Activated T-cell treated with anti-CD3 and anti-CD28 coated beads for 1 hour (primary cell): ENCODE measurements at regions not wholly inside any gene's neighbourhood (a gene's known extent, or its start where the extent isn't known, plus 50 kb on each side); places are given as distances from the start of the nearest gene placed in this dataset.

Source experiments
- DNase-seq: peaks from one replicate; pipeline ENCODE4 v3.0.0-alpha.2; 2020; ENCODE audit warnings: low read depth

DNA sequence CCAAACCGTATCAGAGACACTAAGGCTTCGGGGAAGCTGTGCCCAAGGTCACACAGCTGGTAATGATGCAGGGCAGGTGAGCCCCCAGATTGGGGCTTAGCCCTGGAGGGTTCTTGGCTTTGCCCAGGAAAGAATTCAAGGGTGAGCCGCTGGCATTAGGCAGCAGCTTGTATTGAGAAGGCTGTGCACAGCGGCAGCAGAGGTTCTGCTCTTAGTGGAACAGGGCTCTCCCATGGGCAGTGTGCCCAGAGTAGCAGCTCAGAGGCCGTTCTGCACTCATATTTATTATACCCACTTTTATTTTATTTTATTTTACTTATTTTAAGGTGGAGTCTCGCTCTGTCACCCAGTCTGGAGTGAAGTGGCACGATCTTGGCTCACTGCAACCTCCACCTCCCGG, 85.8 kb upstream of the IER5L start:
- DNase-seq: no peak

DNA sequence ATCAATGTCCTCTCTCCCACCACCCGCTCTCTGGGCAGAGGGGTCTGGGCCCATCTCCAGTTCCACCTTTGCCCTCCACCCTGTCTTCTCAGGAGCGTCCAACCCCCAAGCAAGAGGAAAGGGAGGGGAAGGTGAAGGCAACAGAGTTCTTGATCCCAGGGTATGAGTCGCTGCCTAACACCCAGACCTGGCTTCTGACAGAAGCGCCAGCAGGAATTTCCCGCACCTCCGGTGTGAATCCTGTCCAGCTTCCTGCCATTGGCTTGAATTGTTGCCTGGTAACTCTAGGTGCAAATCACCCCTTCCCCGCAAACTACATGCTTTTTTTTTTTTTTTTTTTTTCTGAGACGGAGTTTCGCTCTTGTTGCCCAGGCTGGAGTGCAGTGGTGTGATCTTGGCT, 84.2 kb upstream of the IER5L start:
- no peak for DNase-seq

DNA sequence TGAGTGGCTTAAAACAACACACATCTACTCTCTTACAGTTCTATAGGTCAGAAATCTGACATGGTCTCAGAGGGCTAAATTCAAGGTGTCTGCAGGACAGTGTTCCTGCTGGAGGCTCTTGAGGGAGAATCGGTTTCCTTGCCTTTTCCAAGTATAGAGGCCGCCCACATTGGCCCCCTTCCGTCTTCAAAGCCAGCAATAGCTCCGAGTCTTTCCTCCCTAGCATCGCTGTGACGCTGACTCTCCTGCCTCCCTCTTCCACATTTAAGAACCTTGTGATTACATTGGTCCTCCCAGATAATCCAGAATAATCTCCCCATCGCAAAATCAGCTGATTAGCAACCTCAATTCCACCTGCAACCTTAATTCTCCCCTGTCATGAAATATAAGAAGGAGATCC, 81.3 kb upstream of the IER5L start:
- DNase-seq: no peak

DNA sequence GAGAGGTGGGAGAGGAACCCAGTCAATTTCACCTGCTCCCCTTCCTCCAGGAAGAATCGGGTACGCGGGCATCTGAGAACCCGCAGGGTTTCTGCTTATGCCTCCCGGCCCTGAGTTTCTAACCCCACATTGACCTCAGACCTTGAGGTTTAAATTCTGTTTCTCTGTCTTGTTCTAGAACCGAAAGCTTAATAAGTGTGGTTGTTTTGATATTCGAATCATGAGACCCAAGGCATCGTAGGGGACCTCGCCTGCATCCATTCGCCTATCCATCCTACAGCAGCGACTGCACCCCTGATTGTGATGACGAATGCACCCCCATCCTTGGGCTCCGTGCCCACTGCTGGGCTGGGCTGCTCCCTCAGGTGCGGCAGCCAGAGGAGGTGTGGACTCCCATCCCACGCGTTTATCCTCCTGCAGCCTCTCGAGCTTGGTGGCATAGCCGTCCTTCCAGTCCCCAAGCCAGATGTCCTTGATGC, 80.8 kb upstream of the IER5L start:
- DNase-seq: no peak

DNA sequence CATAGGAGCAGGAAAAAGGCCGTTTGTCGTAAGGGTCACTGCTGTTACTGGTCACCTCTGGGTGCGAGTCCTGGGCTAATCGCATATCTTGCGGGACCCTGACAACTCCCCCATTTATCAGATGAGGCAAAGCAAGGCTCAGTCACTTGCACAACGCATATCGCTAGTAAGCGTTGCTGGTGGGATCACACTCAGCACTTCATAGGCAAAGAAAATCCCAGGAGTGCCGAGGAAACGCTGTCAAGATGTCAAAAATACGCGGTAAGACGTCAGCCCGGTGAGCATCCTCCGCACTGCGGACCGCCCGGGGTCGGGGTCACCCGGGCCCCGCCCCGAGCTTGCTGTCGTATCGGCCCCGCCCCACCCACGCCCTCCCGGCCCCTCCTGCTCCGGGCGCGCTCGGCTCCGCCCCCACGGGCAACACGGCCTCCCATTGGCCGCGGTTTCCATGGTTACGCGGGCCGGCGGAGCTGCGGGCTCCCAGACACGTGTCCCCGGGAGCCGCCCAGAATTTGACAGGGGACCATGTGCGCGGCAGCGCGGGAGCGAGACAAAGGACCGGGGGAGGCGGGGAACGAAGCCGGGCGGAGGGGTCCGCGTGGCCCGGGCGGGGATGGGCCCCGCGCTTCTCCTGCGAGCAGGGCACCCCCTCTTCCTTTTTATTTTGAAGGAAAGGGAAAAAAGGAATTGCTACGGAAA, 80.2 kb upstream of the IER5L start:
- peak; percentile 82 for DNase-seq

DNA sequence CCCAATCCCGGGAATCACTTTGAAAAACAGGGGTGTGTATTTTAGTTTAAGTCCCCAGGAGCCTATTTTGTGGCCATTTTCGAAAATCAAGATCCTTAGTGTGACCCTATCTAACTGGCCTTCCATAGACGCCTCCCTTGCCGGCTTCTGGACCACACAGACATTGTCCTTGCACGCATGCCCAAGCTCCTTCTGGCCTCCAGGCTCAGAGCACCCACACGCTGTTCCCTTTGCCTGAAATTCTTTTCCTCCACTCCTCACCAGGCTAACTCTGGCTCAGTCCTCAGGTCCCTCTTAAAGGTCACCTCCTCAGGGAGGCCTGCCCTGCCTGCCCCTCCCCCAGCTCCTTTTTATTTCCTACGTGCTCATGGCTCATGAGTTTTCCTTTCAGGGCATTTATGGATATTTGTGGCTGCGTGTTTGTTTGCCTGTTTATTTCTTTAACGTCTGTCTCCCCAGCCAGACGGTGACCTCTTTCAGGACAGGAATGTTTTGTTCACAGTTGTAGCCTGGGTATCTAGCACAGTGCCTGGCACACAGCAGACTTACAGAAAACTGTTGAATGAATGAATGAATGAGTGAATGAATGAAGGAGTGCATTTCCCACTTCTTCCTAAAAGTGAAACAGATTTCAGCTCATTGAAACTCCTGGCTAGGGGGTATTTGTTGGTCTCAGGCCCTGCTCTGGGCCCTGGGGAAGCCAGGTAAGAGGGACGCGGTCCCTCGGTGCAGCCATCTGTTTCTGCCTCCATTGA, 79.1 kb upstream of the IER5L start:
- DNase-seq: no peak

DNA sequence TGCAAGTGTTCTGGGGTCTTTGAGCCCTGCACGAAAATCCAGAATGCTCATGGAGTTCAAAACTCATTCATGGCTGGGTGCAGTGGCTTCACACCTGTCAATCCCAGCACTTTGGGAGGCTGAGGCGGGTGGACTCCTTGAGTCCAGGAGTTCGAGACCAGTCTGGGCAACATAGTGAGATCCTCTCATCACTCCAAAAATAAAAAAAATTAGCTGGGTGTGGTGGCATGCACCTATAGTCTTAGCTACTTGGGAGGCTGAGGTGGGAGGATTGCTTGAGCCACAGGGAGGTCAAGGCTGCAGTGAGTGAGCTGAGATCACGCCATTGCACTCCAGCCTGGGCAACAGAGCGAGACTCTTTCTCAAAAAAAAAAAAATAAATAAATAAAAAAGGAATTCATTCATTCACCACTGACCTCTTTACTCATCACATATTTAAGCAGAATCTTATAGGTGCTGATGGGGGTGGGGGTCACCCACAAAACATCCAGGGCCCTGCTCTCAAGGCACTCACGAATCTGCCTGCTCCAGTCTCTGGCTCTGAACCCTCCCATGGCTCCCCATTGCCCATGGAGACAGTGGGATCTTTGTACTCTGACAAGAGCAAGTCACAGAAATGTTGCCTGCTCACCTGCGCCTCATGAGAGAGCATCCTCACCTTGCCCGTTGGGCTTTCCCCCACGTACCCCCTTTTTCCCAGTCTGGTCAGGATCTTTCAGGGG, 76.7 kb upstream of the IER5L start:
- DNase-seq: no peak

DNA sequence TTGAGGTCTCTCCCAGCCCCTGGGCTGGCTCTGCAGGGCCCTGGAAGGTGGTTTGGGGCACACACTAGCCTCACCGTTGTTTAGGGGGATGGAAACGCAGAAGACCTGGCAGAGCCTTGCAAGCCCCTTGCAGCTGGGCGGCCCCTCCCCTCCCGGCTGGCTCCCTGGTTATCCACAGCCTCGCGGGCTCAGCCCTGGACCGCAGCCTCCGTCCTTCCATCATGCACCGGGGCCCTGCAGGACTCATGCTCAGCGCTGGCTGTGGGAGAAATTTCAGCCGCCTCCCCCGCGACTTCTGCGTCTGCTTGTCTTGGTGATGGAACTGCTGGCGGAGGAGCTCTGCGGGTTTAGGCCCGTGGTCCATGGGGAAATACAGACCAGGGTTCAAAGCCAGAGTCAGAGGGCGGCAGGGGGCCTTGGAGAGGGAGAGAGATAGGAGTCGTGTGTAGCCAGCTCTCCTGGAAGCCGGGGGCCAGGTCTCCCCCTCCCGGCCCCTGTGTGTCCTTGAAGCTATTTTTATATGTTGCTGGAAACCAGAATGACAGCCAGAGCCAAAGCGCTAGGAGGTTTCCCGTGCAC, 75.8 kb upstream of the IER5L start:
- DNase-seq: no peak

DNA sequence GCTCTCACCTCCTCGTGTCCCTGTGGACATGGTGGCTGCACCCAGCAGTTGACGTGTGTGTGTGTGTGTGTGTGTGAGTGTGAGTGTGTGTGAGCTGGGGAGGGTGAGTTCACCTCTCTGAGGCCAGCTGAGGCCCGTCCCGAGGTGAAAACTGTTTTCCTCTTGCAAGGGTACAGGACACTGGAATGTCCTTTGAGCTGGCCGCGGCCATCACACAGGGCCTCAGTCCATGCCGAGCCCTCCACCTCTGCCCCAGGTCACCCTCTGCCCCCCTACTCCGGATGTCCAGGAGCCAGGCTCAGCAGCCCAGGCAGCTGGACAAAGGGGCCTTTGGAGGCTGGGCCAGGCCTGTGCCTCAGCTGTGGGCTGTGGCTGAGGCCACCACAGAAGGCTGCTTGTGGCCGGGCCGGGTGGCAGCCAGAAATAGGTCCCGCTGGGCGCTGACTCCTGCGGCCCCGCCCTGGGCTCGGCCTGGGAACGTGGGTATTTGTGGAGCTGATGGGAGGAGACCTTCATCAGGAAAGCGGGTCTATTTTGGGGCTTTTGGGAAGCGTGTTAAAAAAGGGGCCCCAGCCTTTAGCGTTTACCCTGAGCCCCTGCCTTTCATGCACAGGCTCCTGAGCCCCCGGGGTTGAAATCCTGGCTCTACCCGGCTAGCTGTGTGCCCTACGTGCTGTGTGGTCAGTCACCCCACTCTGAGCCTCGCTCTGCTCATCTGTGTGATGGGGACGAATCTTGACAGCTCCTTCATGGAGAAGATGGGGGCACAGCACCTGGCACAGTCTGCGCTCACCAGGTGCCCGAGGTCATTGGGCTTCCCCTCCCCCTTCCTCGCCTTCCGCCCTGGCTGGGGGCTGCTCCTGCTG, 75.1 kb upstream of the IER5L start:
- no peak for DNase-seq

DNA sequence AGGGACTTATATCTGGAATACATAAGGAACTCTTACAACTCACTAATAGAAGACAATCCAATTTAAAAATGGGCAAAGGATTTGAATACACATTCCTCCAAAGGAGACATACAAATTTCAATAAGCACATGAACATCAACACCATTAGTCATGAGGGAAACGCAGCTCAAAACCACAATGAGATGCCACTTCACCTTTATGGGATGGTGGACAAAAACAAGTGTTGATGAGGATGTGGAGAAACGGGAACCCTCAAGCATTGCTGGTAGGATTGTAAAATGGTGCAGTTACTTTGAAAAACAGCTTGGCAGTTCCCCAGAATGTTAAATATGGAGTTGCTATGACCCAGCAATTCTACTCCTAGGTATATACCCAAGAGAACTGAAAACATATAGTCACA, 72.7 kb upstream of the IER5L start:
- DNase-seq: no peak

DNA sequence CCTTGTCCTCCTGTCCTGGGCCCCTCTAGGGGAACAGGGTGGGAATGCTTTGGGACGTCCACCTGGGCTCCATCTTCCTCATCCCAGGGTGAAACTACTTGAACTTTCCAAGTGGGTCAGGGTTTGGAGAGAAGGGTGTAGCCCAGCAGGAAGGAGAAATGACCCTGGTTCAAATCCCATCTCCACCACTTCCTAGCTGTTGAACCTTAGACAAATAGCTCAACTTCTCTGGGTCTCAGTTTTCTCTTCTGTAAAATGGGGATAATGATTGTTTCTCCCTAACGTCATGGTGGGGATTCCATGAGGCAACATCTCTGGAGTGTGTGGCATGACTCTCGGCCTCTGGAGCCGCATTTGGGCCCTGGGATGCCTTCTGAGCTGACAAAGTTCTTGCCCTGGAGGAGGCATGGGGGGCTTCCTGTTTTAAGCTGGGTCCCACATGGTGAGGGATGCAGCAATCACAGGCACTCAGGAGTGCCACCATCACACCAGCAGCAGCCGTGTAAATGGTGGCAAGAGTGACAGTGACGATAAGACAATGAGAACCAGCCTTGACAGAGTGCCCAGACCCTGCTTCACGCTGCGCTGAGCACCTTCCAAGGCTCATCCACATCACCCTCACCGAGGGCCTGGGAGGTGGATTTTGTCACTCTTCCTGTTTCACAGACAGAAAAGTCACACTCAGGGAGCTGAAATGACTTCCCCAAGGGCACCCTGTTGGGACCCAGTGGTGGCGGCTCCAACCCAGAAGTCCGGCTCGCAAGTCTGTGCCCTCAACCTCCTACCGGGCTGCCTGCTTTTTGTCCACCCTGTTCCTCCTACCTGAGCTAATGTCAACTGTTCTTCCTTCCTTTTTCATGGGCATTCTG, 69.5 kb upstream of the IER5L start:
- DNase-seq: no peak

DNA sequence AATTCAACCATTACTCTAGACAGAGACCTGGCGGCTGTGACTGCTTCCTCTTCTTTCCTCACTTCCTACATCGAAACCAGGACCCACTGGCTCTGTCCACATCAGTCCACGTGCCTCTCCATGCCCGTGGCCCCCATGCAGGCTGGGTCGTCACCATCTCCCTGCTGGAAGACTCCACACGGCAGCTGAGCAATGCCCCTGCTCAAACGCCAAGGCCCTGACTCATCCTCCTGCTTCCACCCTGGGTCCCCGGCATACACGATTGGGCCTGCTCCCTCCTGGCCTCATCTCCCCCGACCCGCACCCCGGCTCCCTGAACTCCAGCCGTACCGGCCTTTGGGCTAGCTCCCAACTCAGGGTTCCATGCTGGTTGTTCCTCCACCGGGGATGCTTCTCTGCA, 67.2 kb upstream of the IER5L start:
- DNase-seq: no peak

DNA sequence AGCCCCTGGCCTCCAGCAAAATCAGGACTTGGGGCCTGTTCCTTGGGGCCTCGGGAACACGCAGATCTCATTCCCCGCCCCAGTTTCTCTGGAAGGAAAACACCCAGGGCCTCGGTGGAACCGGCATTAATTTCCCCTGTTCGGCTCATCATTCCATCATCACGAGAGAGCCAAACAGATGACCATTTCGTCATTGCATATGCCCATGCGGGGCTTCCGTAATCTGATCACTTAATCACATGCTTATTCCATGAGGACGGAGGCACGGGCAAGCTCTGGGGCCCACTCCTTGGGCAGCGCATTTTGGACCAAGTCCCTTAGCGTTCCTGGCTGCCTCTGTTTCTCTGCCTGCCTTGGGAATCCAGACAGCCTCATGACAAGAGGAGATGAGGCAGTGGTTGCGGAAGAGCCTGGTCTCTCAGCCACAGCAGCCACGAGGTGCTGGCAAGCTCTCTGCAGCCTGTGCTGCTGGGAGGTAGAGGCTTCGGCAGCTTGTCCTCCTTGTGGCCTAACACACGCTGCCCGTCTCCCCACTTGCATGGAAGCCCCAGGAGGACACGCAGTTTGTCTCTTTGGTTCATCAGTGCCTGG, 65.0 kb upstream of the IER5L start:
- no peak for DNase-seq

DNA sequence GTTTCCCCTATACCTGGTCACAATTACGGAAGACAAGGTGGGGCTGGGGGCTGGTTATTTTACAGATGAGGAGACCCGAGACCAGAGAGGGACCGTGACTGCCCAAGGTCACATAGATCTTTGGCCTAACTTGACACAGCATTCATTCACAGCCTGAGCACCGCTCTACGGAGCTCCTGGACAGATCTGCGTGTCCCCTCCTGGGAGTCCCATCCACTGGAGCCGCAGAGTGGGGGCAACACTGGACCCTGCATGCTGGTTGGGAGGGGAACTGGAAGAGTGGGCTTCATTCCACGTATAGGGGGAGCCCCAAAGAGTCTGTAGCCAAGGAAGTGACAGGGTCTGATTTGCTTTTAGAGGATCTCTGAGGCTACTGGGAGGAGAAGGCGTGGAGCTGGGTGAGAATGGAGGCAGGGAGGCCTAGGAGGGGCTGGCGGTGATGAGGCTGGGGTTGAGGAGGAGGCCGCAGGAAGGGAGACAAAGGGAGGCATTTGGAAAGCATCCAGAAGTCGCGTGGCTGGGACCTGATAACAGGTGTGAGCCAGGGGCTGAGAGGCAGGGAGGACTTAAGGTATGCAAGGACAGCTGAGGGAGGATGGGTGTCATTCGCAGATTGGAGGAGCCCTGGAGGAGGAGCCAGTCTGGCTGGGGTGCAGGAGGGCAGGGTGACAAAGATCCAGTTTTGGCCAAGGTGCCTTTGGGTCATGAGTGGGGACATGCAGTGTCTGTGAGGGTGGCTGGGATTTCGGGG, 64.3 kb upstream of the IER5L start:
- DNase-seq: no peak

DNA sequence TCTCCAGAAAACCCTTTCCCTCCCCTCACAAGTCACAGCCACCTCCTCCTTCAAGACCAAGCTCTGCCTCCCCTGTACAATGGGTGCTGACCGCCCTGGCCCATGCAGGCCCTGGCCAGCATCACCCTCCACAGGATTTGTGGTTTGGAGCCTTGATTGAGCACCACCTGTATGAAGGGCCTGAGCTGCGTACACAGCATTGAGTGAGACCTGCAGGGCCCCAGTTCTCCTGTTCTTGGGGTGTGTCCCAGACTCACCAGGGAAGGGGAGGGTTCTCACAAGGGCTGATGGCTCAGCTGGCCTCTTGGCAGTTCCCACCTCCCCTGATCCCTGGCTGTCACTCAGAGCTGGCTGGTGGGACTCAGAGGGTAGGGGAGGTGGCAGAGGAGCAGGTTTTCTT, 63.7 kb upstream of the IER5L start:
- DNase-seq: no peak

DNA sequence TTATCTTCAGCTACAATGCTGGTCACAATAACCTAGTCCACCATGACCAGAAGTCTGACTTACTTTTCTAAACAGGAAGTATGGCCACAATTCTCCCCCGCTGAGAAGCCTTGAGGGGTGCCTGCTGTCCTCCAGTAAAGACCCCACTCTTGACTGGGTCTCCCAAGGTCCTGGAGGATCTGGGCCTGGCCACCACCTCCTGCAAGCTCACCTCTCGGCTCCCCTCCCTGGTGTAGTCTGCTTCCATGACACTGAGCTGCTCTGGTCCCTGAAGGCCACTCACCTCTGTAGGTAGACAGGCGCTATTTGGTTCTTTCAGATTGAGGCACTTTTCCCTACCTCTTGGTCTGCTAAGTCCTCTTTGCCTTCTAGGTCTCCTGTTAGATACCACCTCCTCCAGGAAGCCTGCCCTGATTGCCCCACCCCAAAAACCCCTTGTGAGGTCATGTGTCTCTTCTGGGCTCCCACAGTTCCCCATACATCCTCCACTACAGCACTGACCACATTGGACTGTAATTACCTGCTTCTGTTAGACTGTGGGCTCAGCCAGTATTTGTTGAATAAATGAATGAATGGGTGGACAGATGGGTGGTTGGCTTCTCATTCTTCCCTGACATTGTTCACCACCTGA, 62.6 kb upstream of the IER5L start:
- DNase-seq: no peak

DNA sequence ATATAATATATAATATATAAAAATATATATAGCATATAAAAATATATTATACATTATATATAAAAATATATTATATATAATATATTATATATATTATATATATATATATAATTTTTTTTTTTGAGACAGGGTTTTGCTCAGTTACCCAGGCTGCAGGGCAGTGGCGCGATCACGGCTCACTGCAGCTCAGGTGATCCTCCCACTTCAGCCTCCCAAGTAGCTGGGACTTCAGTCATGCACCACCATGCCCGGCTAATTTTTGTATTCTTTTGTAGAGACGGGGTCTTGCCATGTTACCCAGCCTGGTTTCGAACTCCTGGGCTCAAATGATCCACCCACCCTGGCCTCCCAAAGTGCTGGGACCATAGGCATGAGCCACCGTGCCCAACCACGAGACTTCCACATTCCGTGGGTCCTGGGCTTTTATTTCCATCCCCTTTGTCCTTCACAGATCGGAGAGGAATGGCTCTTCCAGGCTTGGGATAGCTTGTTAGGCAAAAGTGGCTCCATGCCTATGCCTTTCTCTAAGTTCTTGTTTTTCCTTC, 62.0 kb upstream of the IER5L start:
- no peak for DNase-seq

DNA sequence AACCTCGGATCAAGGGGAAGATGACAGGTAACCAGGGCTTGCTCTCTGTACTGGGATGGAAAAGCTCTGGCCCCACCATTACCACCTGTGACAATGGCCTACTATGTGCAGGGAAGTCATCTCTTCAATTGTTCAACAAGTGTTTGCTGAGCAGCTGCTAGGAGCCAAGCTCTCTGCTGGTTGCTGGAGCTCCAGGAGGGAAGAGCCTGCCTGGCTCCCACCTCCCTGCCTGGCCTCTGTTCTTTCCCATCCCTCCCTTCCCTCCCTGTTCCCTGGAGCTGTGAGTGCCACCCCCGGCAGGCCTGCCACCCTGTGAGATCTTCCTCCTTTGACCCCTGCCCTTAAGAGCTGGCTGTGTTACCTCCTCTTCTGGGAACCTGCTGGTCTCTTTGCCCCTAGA, 59.7 kb upstream of the IER5L start:
- DNase-seq: no peak

DNA sequence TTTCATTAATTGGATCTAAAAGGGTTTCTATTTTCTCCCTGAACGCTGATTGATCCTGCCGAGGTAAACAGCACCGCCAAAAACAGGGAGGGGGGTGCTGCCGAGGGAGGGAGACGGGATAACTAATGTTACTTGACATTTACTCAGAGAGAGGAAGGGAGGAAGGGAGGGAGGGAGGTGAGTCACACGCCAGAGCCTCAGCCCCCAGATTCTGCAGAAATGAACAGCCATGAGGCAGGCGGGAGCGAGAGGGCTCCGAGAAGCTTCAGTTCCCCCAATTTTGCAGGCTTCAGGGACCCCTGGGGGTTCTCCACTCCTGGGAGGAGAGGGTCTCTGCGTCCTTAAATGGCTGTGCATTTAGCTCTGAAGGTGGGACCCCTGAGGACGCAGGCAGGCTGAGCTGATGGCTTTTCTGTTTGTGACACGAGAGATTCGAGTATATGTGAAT, 59.1 kb upstream of the IER5L start:
- peak; percentile 35 for DNase-seq
